Stimulated activated naive B cell treated with anti-CD40 and anti-IgM and Interleukin-4, amounts not matched to agents 10 μg/mL and 1 μg/mL and 100 μg/mL, for 72 hours (primary cell): ENCODE measurements at regions not wholly inside any gene's neighbourhood (a gene's known extent, or its start where the extent isn't known, plus 50 kb on each side); places are given as distances from the start of the nearest gene placed in this dataset.
"Not testable (repeated sequence)": the region's sequence is repeated elsewhere in the genome, so short reads cannot be mapped to it uniquely, and the experiment has no call there.

Experiments
- ATAC-seq, 2 donors: fragments of 150-1000 bp; cut with Tn5 transposase; replicated peaks; 2 replicates each; pipeline ENCODE4 v1.10.0; 2021; ENCODE audit warnings: moderate library complexity in 1 of 2
- DNase-seq: peaks from one replicate; pipeline ENCODE4 v3.0.0; 2021
- H3K27ac Mint-ChIP-seq: one replicate; pipeline ENCODE4 v1.8.0; 2022; ENCODE audit warnings: mild to moderate bottlenecking, mixed read lengths
- H3K27me3 Mint-ChIP-seq, 2 donors: one replicate each; pipeline ENCODE4 v1.8.0; 2022; ENCODE audit warnings: mixed read lengths in 2 of 2
- H3K36me3 Mint-ChIP-seq, 2 donors: one replicate each; pipeline ENCODE4 v1.8.0; 2022; ENCODE audit warnings: mixed read lengths in 2 of 2, mild to moderate bottlenecking in 1 of 2
- H3K4me1 Mint-ChIP-seq, 2 donors: one replicate each; pipeline ENCODE4 v1.8.0; 2022; ENCODE audit warnings: mixed read lengths in 2 of 2, mild to moderate bottlenecking in 1 of 2
- H3K4me3 Mint-ChIP-seq, 2 donors: one replicate each; pipeline ENCODE4 v1.8.0; 2022; ENCODE audit warnings: mild to moderate bottlenecking in 2 of 2, mixed read lengths in 2 of 2, moderate library complexity in 1 of 2
- H3K9me3 Mint-ChIP-seq, 2 donors: one replicate each; pipeline ENCODE4 v1.8.0; 2022; ENCODE audit warnings: mixed read lengths in 2 of 2, mild to moderate bottlenecking in 1 of 2

GRCh38 chr9:12368569-12368968 is 324.6 kb upstream of the TYRP1 start:
- ATAC-seq (no peak), DNase-seq (no peak)
- H3K27ac Mint-ChIP-seq = no peak overlapping the region
- H3K4me3 Mint-ChIP-seq = no peak overlapping the region
- no peaks in the 10 kb centered on the region for H3K36me3 Mint-ChIP-seq
- H3K27me3 Mint-ChIP-seq = no peaks in the 10 kb centered on the region
- H3K9me3 Mint-ChIP-seq = peaks cover 0 to 1% of the 10 kb centered on the region in 2 donors
- H3K4me1 Mint-ChIP-seq = no peaks in the 10 kb centered on the region

GRCh38 chr9:12391839-12392509 is 301.2 kb upstream of the TYRP1 start:
- no peaks in the 10 kb centered on the region for H3K4me1 Mint-ChIP-seq
- no peak overlapping the region for H3K4me3 Mint-ChIP-seq
- H3K36me3 Mint-ChIP-seq = no peaks in the 10 kb centered on the region
- H3K9me3 Mint-ChIP-seq = peaks cover 0 to 2% of the 10 kb centered on the region in 2 donors
- DNase-seq (no peak), ATAC-seq (no peak)
- no peaks in the 10 kb centered on the region for H3K27me3 Mint-ChIP-seq
- H3K27ac Mint-ChIP-seq = no peak overlapping the region

GRCh38 chr9:12394105-12394504 is 299.1 kb upstream of the TYRP1 start:
- no peaks in the 10 kb centered on the region for H3K27me3 Mint-ChIP-seq
- H3K27ac Mint-ChIP-seq = no peak overlapping the region
- DNase-seq (no peak), ATAC-seq (no peak)
- peaks cover 0 to 2% of the 10 kb centered on the region in 2 donors for H3K9me3 Mint-ChIP-seq
- H3K4me1 Mint-ChIP-seq = no peaks in the 10 kb centered on the region
- no peak overlapping the region for H3K4me3 Mint-ChIP-seq
- no peaks in the 10 kb centered on the region for H3K36me3 Mint-ChIP-seq

GRCh38 chr9:12403721-12404120 is 289.5 kb upstream of the TYRP1 start:
- peaks cover 3 to 5% of the 10 kb centered on the region in 2 donors for H3K9me3 Mint-ChIP-seq
- H3K27ac Mint-ChIP-seq = no peak overlapping the region
- H3K36me3 Mint-ChIP-seq = no peaks in the 10 kb centered on the region
- no peak overlapping the region for H3K4me3 Mint-ChIP-seq
- no peaks in the 10 kb centered on the region for H3K27me3 Mint-ChIP-seq
- DNase-seq (no peak), ATAC-seq (no peak)
- H3K4me1 Mint-ChIP-seq = no peaks in the 10 kb centered on the region

GRCh38 chr9:12413986-12414385 is 279.2 kb upstream of the TYRP1 start:
- no peaks in the 10 kb centered on the region for H3K27me3 Mint-ChIP-seq
- H3K4me1 Mint-ChIP-seq = no peaks in the 10 kb centered on the region
- no peak overlapping the region for H3K4me3 Mint-ChIP-seq
- H3K9me3 Mint-ChIP-seq = peaks cover 0 to 3% of the 10 kb centered on the region in 2 donors
- no peak overlapping the region for H3K27ac Mint-ChIP-seq
- no peak for ATAC-seq
- H3K36me3 Mint-ChIP-seq = no peaks in the 10 kb centered on the region
- no peak for DNase-seq

GRCh38 chr9:12414514-12414913 is 278.7 kb upstream of the TYRP1 start:
- Mint-ChIP-seq H3K4me1 (no peaks in the 10 kb centered on the region), H3K27ac (no peak overlapping the region), H3K27me3 (no peaks in the 10 kb centered on the region), H3K36me3 (no peaks in the 10 kb centered on the region), H3K4me3 (no peak overlapping the region), H3K9me3 (peaks cover 0 to under 1% of the 10 kb centered on the region in 2 donors)
- ATAC-seq = no peak
- DNase-seq = no peak

- ATAC-seq = no peak
- Mint-ChIP-seq H3K9me3 (no peaks in the 10 kb centered on the region), H3K27me3 (no peaks in the 10 kb centered on the region), H3K27ac (no peak overlapping the region), H3K36me3 (no peaks in the 10 kb centered on the region), H3K4me1 (no peaks in the 10 kb centered on the region), H3K4me3 (no peak overlapping the region)
- no peak for DNase-seq
These were observed 277.8 kb upstream of the TYRP1 start for GRCh38 chr9:12415361-12415760.

GRCh38 chr9:12416716-12417115 is 276.5 kb upstream of the TYRP1 start:
- Mint-ChIP-seq H3K9me3 (no peaks in the 10 kb centered on the region), H3K4me1 (no peaks in the 10 kb centered on the region), H3K27ac (no peak overlapping the region), H3K4me3 (no peak overlapping the region), H3K27me3 (no peaks in the 10 kb centered on the region), H3K36me3 (no peaks in the 10 kb centered on the region)
- no peak for DNase-seq
- no peak for ATAC-seq

GRCh38 chr9:12424243-12424642 is 268.9 kb upstream of the TYRP1 start:
- ATAC-seq = no peak
- Mint-ChIP-seq H3K9me3 (peaks cover 0 to 1% of the 10 kb centered on the region in 2 donors), H3K36me3 (no peaks in the 10 kb centered on the region)

GRCh38 chr9:12425878-12426864 is 267.0 kb upstream of the TYRP1 start:
- no peaks in the 10 kb centered on the region for H3K4me1 Mint-ChIP-seq
- H3K9me3 Mint-ChIP-seq = peaks cover 5% of the 10 kb centered on the region in 2 donors
- no peaks in the 10 kb centered on the region for H3K36me3 Mint-ChIP-seq
- no peak for DNase-seq
- H3K4me3 Mint-ChIP-seq = no peak overlapping the region
- H3K27ac Mint-ChIP-seq = no peak overlapping the region
- ATAC-seq = no peak
- H3K27me3 Mint-ChIP-seq = no peaks in the 10 kb centered on the region

More at GRCh38 chr9:12424243-12424642, 268.9 kb upstream of the TYRP1 start:
- no peak for DNase-seq
- Mint-ChIP-seq H3K27ac (no peak overlapping the region), H3K4me1 (no peaks in the 10 kb centered on the region), H3K4me3 (no peak overlapping the region), H3K27me3 (no peaks in the 10 kb centered on the region)

- DNase-seq (no peak), ATAC-seq (no peak)
- Mint-ChIP-seq H3K9me3 (peaks cover 0 to 10% of the 10 kb centered on the region in 2 donors), H3K27ac (no peak overlapping the region), H3K4me3 (no peak overlapping the region), H3K4me1 (no peaks in the 10 kb centered on the region), H3K27me3 (no peaks in the 10 kb centered on the region), H3K36me3 (no peaks in the 10 kb centered on the region)
These were observed 253.9 kb upstream of the TYRP1 start for GRCh38 chr9:12439267-12439666.

- H3K4me3 Mint-ChIP-seq, H3K27ac Mint-ChIP-seq, H3K36me3 Mint-ChIP-seq, H3K4me1 Mint-ChIP-seq, DNase-seq, ATAC-seq, H3K27me3 Mint-ChIP-seq, H3K9me3 Mint-ChIP-seq: not testable (repeated sequence)
These were observed 252.1 kb upstream of the TYRP1 start for GRCh38 chr9:12441080-12441479.

GRCh38 chr9:12441506-12441905 is 251.7 kb upstream of the TYRP1 start:
- peaks cover 3 to 8% of the 10 kb centered on the region in 2 donors for H3K9me3 Mint-ChIP-seq
- DNase-seq = no peak

GRCh38 chr9:12448246-12448645 is 244.9 kb upstream of the TYRP1 start:
- no peaks in the 10 kb centered on the region for H3K36me3 Mint-ChIP-seq
- H3K4me3 Mint-ChIP-seq = no peak overlapping the region
- H3K27ac Mint-ChIP-seq = no peak overlapping the region
- H3K4me1 Mint-ChIP-seq = no peaks in the 10 kb centered on the region
- no peaks in the 10 kb centered on the region for H3K27me3 Mint-ChIP-seq
- H3K9me3 Mint-ChIP-seq = peaks cover 3 to 5% of the 10 kb centered on the region in 2 donors
- DNase-seq = no peak
- no peak for ATAC-seq

More at GRCh38 chr9:12441506-12441905, 251.7 kb upstream of the TYRP1 start:
- no peak for ATAC-seq
- Mint-ChIP-seq H3K4me3 (no peak overlapping the region), H3K36me3 (no peaks in the 10 kb centered on the region), H3K4me1 (no peaks in the 10 kb centered on the region), H3K27me3 (no peaks in the 10 kb centered on the region), H3K27ac (no peak overlapping the region)

- Mint-ChIP-seq H3K27me3 (no peaks in the 10 kb centered on the region), H3K4me3 (no peak overlapping the region), H3K4me1 (no peaks in the 10 kb centered on the region), H3K36me3 (no peaks in the 10 kb centered on the region), H3K27ac (no peak overlapping the region), H3K9me3 (peaks cover 2 to 4% of the 10 kb centered on the region in 2 donors)
- no peak for ATAC-seq
- no peak for DNase-seq
These were observed 235.9 kb upstream of the TYRP1 start for GRCh38 chr9:12457237-12457636.
